NCI-H1694 (cell line): ENCODE measurements at regions not wholly inside any gene's neighbourhood (a gene's known extent, or its start where the extent isn't known, plus 50 kb on each side); places are given as distances from the start of the nearest gene placed in this dataset.
"Not testable (repeated sequence)": the region's sequence is repeated elsewhere in the genome, so short reads cannot be mapped to it uniquely, and the experiment has no call there.

Experiments
- DNase-seq: peaks from one replicate; lab custom pipeline; 2025; lab: John Stamatoyannopoulos, UW

DNA sequence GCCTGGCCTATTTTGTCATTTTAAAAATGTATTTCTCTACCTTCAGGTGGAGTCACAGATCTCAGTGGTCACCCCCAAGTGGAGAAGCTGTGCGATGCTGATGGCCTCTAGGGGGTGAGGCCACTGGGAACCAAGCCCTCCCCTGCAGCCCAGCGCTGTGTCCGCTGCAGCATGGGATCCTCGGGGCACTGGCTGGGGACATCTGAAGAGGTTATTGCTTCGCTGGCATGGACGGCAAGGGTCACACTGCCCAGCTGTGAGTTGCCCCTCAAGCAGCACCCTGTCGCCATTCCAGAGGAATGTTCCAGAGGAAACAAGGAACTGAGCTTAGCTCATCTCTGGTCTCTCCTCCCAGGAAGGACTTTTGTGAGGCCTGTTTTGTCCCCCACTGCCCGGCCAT lies 119.6 kb upstream of the S1PR3 start:
- no peak for DNase-seq

DNA sequence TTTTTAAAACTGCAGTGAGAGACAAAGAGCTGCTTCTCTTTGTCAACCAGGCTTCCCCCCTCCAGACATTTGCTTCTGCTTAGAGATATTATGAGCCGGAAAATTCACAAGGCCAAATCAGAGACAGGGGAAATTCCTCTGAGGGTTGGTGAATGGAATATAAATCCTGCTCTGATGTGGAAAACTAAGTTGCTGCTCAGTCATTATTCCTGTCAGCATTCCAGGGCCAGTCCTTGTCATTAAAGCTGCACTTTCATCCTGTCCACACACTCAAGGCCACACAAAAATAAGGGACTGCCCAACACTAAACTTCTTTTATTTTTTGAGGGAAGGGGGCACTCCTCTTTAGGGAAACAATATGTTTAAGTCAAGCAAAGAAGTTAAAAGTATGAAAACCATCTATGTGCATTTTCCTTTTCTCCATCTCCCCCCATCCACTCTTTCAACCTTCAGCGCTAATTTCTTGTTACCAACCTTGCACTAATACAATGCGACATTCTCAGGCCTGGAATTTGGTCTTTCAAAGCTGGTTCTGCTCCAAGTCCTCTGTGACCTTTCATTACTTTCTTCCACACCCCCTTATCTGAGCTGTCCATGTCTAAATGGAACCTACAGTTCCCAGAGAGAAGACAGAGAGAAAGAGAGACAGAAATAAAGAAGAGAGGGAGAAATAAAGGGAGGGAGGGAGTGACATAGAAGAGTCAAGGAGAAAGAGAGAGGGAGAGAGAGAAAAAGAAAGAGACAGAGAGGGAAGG lies 118.9 kb upstream of the S1PR3 start:
- DNase-seq, result no peak

DNA sequence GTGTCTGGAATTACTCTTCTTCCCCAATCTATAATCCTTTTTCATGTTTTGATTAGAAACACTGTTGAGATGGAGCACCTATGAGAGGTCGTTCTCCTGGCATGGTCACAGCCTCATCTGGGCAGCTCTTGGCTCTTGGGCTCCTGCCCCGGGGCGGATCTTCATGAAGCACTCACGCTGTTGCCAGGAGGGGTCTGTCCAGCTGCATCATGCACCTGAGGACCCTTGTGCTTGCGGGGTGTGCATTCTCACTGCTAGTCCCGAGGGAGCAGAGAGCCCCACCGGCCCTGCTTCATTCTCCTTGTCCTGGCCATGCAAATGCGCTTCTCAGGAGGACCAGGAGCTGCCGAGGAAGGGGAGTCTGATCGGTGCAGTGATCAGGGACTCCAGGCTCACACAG lies 117.6 kb upstream of the S1PR3 start:
- no peak for DNase-seq

DNA sequence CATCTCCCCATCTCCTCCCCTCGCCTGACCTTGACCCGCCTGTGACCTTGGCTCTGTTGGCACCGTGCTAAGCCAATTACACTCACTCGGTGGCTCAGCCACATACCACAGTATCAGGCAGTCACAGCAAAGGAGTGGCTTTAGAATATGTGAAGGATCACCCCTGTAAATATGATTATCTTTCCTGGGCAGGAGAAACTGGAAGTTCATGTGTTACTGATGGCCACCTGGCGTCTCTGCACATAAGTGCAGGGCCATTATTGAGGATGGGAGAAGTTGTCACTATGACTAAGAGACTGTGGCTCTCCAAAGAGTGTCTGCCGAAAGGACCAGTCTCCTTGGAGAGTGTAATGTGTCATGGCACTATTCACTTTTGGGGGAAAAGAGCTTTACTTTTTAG lies 116.9 kb upstream of the S1PR3 start:
- DNase-seq, result no peak

DNA sequence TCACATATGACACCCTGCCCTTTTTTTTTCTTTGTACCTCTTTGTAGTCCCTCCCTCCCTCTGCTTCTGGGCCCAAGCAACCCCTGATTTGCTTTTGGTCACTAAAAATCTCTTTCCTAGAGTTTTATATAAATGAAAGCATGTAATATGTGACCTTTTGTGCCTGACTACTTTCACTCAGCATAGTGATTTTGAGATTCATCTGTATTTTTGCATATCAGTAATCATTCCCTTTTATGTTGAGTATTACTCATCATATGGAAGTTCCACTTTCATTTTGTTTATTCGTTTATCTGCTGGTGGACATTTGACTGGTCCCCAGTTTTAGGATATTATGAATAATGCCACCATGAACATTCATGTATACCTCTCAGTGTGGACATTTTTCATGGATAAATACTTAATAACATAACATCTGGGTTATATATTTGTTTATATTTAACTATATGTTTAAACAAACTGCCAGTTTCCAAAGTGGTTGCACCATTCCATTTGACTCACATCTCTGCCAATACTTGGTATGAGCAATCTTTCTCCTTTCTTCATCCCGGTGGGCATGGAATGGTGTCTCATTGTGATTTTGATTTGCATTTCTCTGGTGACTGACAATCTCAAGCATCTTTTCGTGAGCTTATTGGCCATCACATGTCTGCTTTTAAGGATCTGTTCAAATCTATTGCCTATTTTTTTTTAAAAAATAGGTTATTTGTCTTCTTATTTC lies 115.7 kb upstream of the S1PR3 start:
- no peak for DNase-seq

DNA sequence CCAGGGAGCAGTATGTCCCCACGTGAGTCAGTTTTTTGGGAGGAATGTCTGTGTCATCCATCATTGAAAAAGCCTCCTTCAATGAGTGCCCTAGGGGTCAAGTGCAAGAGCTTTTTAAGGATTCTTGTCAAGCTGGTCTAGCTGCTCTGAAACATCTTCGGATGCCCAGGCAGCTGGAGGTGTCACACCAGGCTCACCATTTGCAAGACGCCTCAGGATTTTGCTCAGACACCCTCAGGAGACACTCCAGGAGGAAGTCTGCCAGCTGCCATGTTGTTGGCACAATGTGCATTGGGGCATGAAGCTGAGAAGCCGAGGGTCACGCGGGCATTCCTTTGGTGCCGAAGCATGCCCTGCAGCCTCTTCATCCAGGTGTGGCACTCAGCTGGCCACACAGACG lies 111.1 kb upstream of the S1PR3 start:
- DNase-seq, result no peak

DNA sequence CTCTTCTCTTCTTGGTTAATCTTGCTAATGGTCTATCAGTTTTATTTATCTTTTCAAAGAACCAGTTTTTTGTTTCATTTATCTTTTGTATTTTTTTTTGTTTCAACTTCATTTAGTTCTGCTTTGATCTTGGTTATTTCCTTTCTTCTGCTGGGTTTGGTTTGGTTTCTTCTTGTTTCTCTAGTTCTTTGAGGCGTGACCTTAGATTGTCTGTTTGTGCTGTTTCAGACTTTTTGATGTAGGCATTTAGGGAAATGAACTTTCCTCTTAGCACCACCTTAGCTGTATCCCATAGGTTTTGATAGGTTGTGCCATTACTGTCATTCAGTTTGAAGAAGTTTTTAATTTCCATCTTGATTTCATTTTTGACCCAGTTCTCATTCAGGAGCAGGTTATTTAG lies 107.0 kb upstream of the S1PR3 start:
- not testable (repeated sequence) for DNase-seq

DNA sequence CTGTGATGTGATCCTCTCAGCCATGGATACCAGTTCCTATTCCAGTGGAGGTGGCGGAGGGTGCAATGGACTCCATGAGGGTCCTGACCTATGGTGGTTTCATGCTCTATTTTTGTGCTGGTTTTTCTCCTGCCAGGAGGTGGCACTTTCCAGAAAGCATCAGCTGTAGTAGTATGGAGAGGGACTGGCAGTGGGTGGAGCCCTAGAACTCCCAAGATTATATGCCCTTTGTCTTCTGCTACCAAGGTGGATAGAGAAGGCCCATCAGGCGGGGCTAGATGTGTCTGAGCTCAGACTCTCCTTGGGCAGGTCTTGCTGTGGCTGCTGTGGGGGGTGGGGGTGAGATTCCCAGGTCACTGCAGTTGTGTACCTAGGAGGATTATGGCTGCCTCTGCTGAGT lies 104.5 kb upstream of the S1PR3 start:
- not testable (repeated sequence) for DNase-seq

DNA sequence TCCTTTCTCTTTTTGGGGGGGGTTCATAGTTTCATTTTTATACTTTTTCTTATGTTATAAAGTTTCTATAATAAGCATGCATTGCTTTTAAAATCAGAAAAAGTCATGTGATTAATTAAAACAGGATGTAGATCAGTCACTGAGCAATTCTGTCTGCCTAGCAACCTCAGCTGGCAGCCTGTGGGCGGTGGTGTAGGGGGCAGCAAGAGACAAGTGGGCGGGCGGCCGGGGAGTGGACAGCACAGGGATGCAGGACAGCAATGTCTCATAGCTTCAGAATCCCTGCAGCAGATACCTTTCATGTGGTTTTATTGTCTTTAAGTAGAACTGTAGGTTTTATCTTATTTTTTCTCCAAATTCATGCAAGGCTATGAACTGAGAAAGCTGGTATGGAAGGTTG lies 101.9 kb upstream of the S1PR3 start:
- DNase-seq, result no peak

DNA sequence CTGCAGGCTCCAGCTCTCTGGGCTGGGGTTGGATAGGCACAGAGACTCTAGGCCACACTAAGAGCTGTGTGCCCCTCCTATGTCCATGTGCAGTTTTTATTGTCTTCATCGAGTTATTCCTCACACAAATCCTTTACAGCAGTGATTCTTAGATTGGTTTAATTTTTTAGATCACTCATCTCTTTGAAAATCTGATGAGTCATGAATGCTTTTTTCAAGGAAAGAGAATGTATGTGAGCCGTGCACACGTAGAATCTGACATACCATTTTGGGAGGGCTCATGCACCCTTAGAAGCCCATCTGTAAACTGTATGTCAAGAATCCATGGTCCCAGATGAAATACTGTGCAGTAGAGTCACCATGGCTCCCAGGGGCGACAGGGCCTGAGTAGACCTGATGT lies 100.7 kb upstream of the S1PR3 start:
- no peak for DNase-seq

DNA sequence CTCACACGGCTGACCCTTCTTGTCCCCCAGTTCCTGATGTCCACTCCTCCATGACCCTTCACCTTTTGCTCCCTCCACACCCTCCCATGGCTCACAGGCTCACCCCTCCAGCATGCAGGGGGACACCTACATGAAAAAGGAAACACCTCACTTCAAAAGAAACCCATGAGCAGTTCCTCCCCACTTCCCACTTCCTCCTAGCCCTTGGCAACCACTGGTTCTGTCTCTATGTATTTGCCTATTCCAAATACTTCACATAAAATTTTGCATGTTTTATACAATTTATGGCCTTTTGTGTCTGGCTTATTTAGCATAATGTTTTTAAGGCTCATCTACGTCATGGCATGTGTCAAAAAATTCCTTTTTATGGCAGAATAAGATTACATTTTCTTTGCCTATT lies 100.2 kb upstream of the S1PR3 start:
- no peak for DNase-seq

DNA sequence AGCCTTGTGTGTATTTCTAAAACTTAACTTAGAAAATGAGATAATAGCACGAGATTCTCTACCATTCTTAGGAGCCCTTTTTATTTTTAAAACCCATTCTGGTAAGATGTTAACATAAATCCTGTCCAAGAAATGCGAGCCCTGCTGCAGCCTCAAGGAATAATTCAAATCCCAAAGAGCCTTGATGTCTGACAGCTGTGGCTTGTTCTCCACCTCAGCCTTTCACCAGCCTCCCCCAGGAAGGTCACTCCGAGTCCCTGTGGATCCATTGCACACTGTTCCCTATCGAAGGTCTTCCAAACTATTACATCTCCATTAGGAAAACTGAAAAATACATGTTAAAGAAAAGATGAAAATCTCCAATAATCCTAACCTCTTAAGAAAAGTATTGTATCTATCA lies 98.5 kb upstream of the S1PR3 start:
- no peak for DNase-seq

DNA sequence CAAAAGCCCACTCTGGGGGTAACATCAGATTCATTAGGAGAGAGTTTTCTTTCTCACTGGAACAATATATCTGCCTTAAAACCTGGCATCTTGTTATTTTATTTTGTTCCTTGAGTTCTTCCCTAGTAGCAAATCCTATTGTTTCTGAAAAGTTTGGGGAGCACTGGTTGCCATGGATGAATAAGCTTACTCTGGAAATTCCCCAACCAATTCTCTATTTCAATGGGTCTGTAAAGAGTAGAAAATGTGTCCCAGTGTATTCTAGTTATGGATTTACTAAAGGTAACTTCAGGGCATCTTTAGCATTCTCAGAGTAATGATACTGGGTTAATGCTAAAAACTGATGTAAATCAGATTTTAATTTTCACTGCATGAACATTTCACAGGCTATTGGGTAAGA lies 94.2 kb upstream of the S1PR3 start:
- no peak for DNase-seq

DNA sequence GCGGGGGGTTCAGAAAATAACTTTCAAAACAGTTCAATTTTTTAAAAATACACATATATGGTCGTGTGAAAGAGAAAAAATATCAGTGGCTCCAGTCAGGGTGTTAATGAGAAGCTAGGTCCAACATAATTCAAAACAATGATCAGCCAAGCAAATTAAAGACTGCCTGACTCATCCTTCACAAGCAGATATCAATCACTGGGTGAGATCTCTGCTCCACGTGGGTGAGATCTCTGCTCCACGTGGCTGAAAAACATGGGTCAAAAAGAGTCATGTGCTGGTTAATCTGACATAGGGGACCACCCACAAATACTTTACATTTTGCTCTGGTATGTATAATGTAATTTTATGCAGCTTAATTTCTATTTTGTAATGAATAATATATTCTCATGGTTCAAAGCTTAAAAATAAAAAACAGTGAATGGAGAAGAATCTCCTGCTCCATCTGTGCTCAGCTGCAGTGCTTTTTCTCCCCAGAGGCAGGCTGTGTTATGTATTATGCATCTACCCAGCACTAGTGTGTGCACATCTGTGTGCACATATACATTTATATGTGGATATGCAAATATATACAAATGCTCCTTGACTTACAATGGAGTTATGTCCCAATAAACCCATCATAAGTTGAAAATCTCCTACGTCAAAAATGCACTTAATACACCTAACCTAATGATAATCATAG lies 93.1 kb upstream of the S1PR3 start:
- DNase-seq, result no peak

DNA sequence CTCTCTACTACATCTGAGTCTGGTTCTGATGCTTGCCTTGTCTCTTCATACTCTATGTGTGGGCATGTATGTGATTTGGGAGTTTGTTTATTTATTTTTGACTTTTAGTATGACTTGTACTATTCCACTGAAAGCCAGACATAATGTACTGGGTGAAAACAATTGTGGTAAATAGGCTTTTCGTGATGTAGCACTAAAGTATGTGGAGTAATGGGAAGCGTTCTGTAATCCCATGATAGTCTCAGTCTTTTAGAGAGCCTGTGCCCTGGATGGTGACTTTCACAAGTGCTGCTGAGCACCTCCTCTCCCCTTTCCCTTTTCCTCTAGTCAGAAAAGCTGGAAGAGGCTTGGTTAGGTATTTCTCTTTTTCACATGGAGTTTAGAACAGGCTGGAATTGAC lies 85.8 kb upstream of the S1PR3 start:
- no peak for DNase-seq

DNA sequence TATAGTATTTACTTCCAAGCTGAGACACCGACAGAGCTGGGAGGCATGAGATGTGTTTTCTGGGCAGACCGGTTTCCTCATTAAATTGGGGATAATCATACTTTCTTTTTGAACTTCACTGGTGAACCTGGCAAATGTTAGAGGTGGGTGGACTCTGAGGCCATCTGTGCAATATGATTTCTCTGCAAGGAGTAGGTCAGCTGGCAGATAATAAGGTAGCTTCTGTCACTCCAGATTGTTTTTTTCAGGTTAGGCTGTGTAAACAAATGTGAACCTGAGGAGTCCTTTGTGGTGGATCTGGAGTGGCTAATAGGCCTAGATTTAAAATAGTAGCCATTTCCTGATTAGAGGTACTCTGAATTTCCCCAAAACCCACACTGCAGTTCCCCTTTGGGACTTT lies 75.4 kb upstream of the S1PR3 start:
- no peak for DNase-seq

DNA sequence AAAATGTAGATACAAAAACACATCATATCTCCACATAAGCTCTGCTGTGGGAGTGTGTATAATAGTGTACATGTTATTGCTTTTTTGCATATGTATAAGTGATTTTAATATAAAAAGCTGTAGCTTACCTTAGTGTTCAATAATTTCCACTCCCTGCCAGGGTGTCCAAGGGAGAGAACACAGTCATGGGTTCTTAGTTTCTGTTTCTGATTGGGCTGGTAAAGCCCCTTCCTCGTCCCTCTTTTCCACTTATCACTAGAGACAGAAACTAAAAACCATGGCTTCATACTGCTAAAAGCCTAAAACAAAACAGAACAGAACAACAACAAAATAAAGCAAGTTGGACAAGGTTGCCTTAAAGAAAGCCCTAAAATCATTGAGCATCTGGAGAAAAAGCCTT lies 74.4 kb upstream of the S1PR3 start:
- no peak for DNase-seq

DNA sequence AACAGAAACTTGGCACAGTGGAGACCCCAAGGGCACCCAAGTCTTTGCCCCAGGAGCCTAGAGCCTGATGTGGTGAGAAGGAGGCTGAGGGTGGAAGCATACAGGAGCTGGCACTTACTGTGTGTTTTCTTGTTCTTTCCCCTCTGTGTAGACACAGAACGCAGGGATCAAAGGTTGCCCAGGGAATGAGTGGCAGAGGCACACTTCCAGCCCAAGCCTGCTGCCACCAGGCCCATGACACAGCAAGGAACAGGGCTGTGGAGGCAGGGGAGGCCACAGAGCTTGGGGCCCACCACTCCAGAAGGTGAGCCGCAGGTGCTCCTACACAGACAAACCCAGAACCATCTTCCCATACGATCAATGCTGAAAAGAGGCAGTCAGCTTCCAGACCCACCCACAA lies 73.9 kb upstream of the S1PR3 start:
- DNase-seq, result no peak

DNA sequence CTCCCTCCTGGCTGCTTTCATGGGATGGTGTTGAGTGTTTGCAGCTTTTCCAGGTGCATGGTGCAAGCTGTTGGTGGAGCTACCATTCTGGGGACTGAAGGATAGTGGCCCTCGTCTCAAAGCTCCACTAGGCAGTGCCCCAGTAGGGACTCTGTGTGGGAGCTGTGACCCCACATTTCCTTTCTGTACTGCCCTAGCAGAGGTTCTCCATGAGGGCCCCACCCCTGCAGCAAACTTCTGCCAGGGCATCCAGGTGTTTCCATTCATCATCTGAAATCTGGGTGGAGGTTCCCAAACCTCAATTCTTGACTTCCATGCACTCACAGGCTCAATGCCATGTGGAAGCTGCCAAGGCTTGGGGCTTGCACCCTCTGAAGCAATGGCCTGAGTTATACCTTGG lies 72.7 kb upstream of the S1PR3 start:
- not testable (repeated sequence) for DNase-seq

DNA sequence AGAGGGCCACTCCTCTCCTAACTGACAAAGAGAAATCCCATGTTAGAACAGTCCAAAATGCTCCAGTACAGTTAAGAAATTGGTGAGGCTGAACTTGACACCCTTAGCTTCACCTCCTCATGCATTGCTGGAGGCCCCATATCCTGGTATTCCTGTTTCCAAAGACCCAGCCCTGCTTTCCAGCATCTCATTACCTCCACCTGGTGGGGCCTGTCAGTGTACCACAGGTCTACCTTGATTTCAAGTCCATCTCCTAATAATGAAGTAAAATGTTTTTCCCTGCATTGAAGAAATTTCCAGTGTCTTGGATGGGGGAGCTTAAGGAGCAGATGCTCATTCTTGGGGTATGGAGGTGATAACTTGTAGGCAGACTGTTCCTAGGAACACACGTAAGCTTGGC lies 70.6 kb upstream of the S1PR3 start:
- DNase-seq, result no peak

DNA sequence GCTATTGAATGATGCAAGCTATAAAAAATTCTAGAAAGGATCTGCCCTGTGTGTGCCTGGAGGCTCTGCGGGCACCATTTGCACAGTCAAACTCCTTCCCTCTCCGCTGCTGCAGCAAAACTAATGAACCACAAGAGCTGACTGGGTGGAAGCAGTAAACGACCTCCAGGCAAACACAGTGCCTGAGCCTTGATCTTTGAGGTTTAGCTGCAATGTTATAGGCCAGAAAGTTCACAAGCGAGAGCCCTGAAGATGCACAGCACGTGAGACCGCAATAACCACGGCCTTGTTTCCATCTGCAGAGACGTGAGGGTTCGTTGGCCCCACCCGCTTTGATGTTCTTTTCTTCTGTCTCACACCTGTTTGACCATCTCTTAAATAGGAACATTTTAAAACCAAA lies 69.2 kb upstream of the S1PR3 start:
- DNase-seq, result no peak

DNA sequence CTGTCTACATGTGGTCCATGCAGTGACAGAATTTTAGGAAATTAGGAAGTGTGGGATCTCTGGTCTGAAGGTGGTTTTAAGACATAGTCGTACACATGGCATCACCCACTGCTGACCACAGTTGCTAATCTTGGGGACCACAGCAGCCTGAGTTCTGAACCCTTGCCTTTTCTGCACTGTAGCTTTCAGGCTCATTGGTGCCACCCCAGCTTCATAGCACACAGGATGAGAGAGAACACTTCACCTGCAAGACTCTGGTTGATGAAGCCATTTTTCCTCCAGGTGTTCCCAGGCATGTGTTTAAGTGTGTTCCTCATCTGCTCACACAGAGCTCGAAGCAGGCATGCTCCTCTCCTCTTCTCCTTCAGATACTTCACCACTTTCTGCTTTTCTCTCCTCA lies 68.2 kb upstream of the S1PR3 start:
- DNase-seq, result no peak

DNA sequence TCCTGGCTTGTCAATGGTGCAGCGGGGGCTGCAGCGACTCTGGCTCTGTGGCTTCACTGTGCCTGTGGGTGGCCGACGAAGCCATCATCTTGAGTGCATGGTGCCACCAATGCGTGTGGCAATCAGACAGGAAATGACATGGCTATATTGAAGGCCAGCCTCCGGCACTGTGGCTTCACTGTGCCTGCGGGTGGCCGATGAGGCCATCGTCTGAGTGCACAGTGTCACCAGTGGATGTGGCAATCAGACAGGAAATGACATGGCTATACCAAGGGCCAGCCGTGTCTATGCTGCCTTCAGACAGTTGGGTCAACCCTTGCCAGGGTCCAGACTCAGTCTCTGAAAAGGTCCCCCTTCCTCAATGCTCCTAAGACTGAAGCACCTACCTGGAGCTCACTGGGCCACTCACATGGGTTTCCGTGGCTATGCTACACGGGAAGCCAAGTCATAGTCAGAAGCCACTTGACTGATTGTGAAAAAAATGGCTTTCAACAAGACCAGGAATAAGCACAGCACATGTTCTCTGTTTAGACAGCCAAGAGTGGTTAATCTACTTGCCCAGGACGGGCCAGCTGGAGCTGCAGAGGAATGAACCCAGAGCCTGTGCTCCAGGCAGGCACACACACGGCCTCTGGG lies 67.5 kb upstream of the S1PR3 start:
- no peak for DNase-seq
